Panc1 (cell line): ENCODE measurements at regions not wholly inside any gene's neighbourhood (a gene's known extent, or its start where the extent isn't known, plus 50 kb on each side); places are given as distances from the start of the nearest gene placed in this dataset.

Experiments used
- POLR2AphosphoS5 ChIP-seq: IDR thresholded peaks from 2 replicates; pipeline ENCODE4 v1.6.1; 2012; ENCODE audit warnings: mild to moderate bottlenecking, low read depth, low read length, moderate library complexity
- REST ChIP-seq, 2 experiments: IDR thresholded peaks; 2 replicates each; pipeline ENCODE4 v1.6.1; 2011 to 2012; ENCODE audit warnings: low read depth in 2 of 2, control low read depth in 1 of 2, low read length in 1 of 2, mild to moderate bottlenecking in 1 of 2, moderate library complexity in 1 of 2; ENCODE audit not compliant: insufficient read depth in 1 of 2
- TCF7L2 ChIP-seq: IDR thresholded peaks from 2 replicates; pipeline ENCODE4 v1.6.1; 2011; ENCODE audit warnings: mild to moderate bottlenecking, low read depth, low read length, inconsistent platforms
- TF ChIP-seq, protein P1 (sequence below): fragments of 450-650 bp; IDR thresholded peaks from 2 replicates; pipeline ENCODE4 v1.5.1; 2017; ENCODE audit warnings: mild to moderate bottlenecking

DNA sequence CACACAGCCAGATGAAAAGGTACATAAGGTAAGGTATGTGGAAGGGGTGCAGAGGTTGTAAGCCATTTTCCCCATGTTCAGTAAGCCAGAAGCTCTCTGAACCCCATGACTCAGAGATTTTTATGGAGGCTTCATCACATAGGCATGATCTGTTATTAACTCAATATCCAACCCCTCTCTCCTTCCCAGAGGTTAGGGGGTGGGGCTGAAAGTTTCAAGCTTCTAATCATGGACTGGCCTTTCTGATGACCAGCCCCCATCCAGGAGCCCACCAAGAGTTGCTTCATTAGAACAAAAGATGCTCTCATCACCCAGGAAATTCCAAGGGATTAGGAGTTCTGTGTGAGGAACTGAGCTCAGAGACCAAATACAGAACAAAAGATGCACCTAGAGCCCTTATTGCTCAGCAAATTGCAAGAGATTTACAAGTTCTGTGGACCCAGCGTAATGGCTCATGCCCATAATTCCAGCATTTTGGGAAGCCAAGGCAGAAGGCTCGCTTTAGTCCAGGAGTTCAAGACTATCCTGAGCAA is 103.2 kb upstream of the DAAM1 start:
- TF ChIP-seq, protein P1, sequence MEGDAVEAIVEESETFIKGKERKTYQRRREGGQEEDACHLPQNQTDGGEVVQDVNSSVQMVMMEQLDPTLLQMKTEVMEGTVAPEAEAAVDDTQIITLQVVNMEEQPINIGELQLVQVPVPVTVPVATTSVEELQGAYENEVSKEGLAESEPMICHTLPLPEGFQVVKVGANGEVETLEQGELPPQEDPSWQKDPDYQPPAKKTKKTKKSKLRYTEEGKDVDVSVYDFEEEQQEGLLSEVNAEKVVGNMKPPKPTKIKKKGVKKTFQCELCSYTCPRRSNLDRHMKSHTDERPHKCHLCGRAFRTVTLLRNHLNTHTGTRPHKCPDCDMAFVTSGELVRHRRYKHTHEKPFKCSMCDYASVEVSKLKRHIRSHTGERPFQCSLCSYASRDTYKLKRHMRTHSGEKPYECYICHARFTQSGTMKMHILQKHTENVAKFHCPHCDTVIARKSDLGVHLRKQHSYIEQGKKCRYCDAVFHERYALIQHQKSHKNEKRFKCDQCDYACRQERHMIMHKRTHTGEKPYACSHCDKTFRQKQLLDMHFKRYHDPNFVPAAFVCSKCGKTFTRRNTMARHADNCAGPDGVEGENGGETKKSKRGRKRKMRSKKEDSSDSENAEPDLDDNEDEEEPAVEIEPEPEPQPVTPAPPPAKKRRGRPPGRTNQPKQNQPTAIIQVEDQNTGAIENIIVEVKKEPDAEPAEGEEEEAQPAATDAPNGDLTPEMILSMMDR: no peak
- TF ChIP-seq POLR2AphosphoS5: no peak
- no peak for TF ChIP-seq REST (IDR thresholded peaks at IDR 0.05; ENCODE audit: insufficient read depth in 1 of 2, low read depth in 2 of 2, low read length in 1 of 2)
- TF ChIP-seq TCF7L2: no peak
